ENCODE measurements at regions not wholly inside any gene's neighbourhood (a gene's known extent, or its start where the extent isn't known, plus 50 kb on each side); places are given as distances from the start of the nearest gene placed in this dataset.

DNA sequence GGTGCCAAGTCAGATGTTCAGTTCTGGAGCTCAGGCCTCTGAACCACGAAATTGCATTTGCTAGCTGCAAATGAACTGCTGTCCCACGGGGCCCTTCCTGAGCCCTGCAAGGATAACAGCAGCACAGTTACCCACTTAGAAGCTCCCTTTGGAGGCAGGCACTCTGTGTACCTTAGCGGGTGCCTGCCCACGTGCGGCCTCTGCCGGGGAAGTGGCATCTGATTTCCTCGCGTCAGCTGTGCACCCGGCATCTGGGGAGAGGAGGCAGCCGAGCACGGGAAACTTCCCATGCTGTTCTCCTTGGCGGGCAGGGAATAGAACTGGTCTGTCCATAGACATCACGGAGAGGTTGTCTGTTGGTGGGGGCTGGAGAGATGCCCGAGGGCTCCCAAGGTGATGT lies 148.0 kb upstream of the C1orf174 start:
- Histone ChIP-seq H2BK5ac (ENCODE audit: low read depth, low read length, poor library complexity, severe bottlenecking) (no peak overlapping the region), H3K9me3 (ENCODE audit: control insufficient read depth, insufficient read depth, low read length) (peaks cover 28% of the 10 kb centered on the region; the same call in 1 of the 2 replicates), H3K27ac (ENCODE audit: insufficient read depth, low read length) (no peak overlapping the region), H2AK5ac (ENCODE audit: low read depth, low read length) (no peak overlapping the region), H3K9ac (ENCODE audit: low read depth, low read length) (no peak overlapping the region), H3K4me2 (ENCODE audit: low read depth, low read length) (no peak overlapping the region), H2AK9ac (replicated peaks; ENCODE audit: low read depth, low read length, poor library complexity) (no peak overlapping the region), H3K56ac (ENCODE audit: extremely low read depth, insufficient read depth, low read length) (no peak overlapping the region), H3K4me1 (ENCODE audit: control insufficient read depth, insufficient read depth, low read length) (no peaks in the 10 kb centered on the region), H4K8ac (ENCODE audit: low read depth in 2 of 2, low read length in 2 of 2) (no peak overlapping the region), H2BK15ac (ENCODE audit: low read depth, low read length) (no peak overlapping the region), H3K79me1 (ENCODE audit: low read depth in 1 of 2, low read length in 2 of 2) (no peaks in the 10 kb centered on the region), H4K5ac (ENCODE audit: low read depth, low read length) (no peak overlapping the region), H3K14ac (replicated peaks; ENCODE audit: low read depth, low read length) (no peak overlapping the region), H3K27me3 (ENCODE audit: control insufficient read depth, insufficient read depth, low read length) (no peaks in the 10 kb centered on the region), H3K4me3 (ENCODE audit: insufficient read depth, low read depth, low read length) (no peak overlapping the region), H4K91ac (ENCODE audit: insufficient read depth, low read depth, low read length) (no peak overlapping the region), H3K4ac (ENCODE audit: low read depth, low read length) (no peak overlapping the region), H2BK120ac (ENCODE audit: low read depth, low read length) (no peak overlapping the region), H3K36me3 (ENCODE audit: control insufficient read depth, insufficient read depth, low read length) (no peaks in the 10 kb centered on the region), H2AFZ (replicated peaks; ENCODE audit: low read length, poor library complexity) (no peak overlapping the region), H3K23ac (ENCODE audit: low read depth, low read length) (no peak overlapping the region), H4K20me1 (ENCODE audit: insufficient read depth, low read length) (no peaks in the 10 kb centered on the region), H3K9me1 (ENCODE audit: insufficient read depth, low read length) (no peaks in the 10 kb centered on the region), H2BK20ac (ENCODE audit: low read depth, low read length) (no peak overlapping the region), H3K18ac (ENCODE audit: low read depth, low read length) (no peak overlapping the region)
- ATAC-seq (ENCODE audit: low read depth) (no peak), DNase-seq (no peak)
- CTCF ChIA-PET: interaction anchor here (0.7 kb wide), 1 partner anchor 11 kb away, joined by 3 read pairs; no protein-coding TSS in a partner anchor
- intact Hi-C loops (cut with micrococcal nuclease) (no loop called here), in situ Hi-C loops (cut with MboI; ENCODE audit: low sequenced_read_pairs) (no loop called here), dilution Hi-C loops (cut with HindIII; ENCODE audit: low sequenced_read_pairs, unreplicated experiment) (no loop called here)
- TF ChIP-seq CHD1 (IDR thresholded peaks at IDR 0.05; ENCODE audit: low read depth, low read length) (no peak), SMC3 (IDR thresholded peaks at IDR 0.05; ENCODE audit: low read depth, low read length) (no peak), RFX5 (IDR thresholded peaks at IDR 0.05; ENCODE audit: low read depth, low read length) (no peak), RAD21 (IDR thresholded peaks at IDR 0.05; ENCODE audit: low read length) (no peak), MXI1 (IDR thresholded peaks at IDR 0.05; ENCODE audit: borderline replicate concordance, low read depth, low read length) (no peak), POLR2A (IDR thresholded peaks at IDR 0.05; ENCODE audit: low read depth, low read length) (no peak)
- TF ChIP-seq, protein P1, sequence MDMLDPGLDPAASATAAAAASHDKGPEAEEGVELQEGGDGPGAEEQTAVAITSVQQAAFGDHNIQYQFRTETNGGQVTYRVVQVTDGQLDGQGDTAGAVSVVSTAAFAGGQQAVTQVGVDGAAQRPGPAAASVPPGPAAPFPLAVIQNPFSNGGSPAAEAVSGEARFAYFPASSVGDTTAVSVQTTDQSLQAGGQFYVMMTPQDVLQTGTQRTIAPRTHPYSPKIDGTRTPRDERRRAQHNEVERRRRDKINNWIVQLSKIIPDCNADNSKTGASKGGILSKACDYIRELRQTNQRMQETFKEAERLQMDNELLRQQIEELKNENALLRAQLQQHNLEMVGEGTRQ (IDR thresholded peaks at IDR 0.05; ENCODE audit: low read depth, low read length): no peak
- TF ChIP-seq, protein P2, sequence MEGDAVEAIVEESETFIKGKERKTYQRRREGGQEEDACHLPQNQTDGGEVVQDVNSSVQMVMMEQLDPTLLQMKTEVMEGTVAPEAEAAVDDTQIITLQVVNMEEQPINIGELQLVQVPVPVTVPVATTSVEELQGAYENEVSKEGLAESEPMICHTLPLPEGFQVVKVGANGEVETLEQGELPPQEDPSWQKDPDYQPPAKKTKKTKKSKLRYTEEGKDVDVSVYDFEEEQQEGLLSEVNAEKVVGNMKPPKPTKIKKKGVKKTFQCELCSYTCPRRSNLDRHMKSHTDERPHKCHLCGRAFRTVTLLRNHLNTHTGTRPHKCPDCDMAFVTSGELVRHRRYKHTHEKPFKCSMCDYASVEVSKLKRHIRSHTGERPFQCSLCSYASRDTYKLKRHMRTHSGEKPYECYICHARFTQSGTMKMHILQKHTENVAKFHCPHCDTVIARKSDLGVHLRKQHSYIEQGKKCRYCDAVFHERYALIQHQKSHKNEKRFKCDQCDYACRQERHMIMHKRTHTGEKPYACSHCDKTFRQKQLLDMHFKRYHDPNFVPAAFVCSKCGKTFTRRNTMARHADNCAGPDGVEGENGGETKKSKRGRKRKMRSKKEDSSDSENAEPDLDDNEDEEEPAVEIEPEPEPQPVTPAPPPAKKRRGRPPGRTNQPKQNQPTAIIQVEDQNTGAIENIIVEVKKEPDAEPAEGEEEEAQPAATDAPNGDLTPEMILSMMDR (conservative IDR thresholded peaks at IDR 0.05; ENCODE audit: low read depth, low read length): no peak
- 20% methylated on average over 2 of the region's 14 CpGs; no CpG with 5 or more reads in 1 of the 2 experiments for whole genome bisulfite sequencing, 2 experiments (ENCODE audit: extremely low coverage in 2 of 2, insufficient read length in 1 of 2)
- POLR2A ChIA-PET (ENCODE audit: unreplicated experiment): no interaction called here
- no TSS peak for BruUV-seq (replicated peaks)
